ENCODE measurements at regions not wholly inside any gene's neighbourhood (a gene's known extent, or its start where the extent isn't known, plus 50 kb on each side); places are given as distances from the start of the nearest gene placed in this dataset.

- TF ChIP-seq CTCF (IDR thresholded peaks at IDR 0.05): no peak
- no peak for TF ChIP-seq POLR2A (IDR thresholded peaks at IDR 0.05)
Measured at GRCh38 chr10:44253769-44254462, 131.0 kb downstream of the CXCL12 start.

Data from transverse colon (tissue), 3 donors.